OCI-LY3 (cell line): ENCODE measurements at regions not wholly inside any gene's neighbourhood (a gene's known extent, or its start where the extent isn't known, plus 50 kb on each side); places are given as distances from the start of the nearest gene placed in this dataset.

Source experiments
- H2AFZ ChIP-seq: fragments of 200-600, 300-600 bp; shearing (Covaris generic); 2 replicates; pipeline ENCODE4 v1.6.0; 2014; ENCODE audit warnings: antibody characterized with exemption, low read depth, low read length
- H3K27ac ChIP-seq: fragments of 200-600, 300-600 bp; sonication (generic); 2 replicates; pipeline ENCODE4 v1.5.1; 2014; ENCODE audit warnings: mild to moderate bottlenecking, low read length, moderate library complexity, mixed read lengths
- H3K27me3 ChIP-seq: fragments of 200-600, 300-600 bp; sonication (generic); 2 replicates; pipeline ENCODE4 v1.6.1; 2014; ENCODE audit warnings: low read depth, low read length, mixed read lengths
- H3K36me3 ChIP-seq: fragments of 200-600, 300-600 bp; sonication (generic); replicated peaks from 2 replicates; pipeline ENCODE3; 2014; ENCODE audit warnings: low read depth, low read length, mixed read lengths
- H3K4me1 ChIP-seq: fragments of 300-600, 200-600 bp; sonication (generic); 2 replicates; pipeline ENCODE4 v1.6.1; 2014; ENCODE audit warnings: low read length, mixed read lengths
- H3K4me2 ChIP-seq: fragments of 200-600, 300-600 bp; sonication (generic); 2 replicates; pipeline ENCODE4 v1.6.1; 2014; ENCODE audit warnings: low read length, mixed read lengths
- H3K4me3 ChIP-seq: fragments of 300-600, 200-600 bp; sonication (generic); 2 replicates; pipeline ENCODE4 v1.5.1; 2014; ENCODE audit warnings: antibody characterized with exemption, mild to moderate bottlenecking, low read length, moderate library complexity
- H3K79me2 ChIP-seq: fragments of 300-600, 200-600 bp; shearing (Covaris generic); 2 replicates; pipeline ENCODE4 v1.6.1; 2014; ENCODE audit warnings: mild to moderate bottlenecking, low read length, mixed read lengths
- H3K9ac ChIP-seq: fragments of 300-600, 200-600 bp; shearing (Covaris generic); 2 replicates; pipeline ENCODE4 v1.6.0; 2014; ENCODE audit warnings: mild to moderate bottlenecking, low read length, moderate library complexity
- H3K9me3 ChIP-seq: fragments of 200-600, 300-600 bp; shearing (Covaris generic); 2 replicates; pipeline ENCODE4 v1.6.1; 2014; ENCODE audit warnings: low read length, mixed read lengths; ENCODE audit not compliant: insufficient read depth
- H4K20me1 ChIP-seq: fragments of 200-600, 300-600 bp; sonication (generic); 2 replicates; pipeline ENCODE4 v1.6.1; 2016; ENCODE audit warnings: low read length, mixed read lengths; ENCODE audit not compliant: insufficient read depth
- EZH2phosphoT487 ChIP-seq: fragments of 200-600 bp; shearing (Covaris generic); IDR thresholded peaks from 2 replicates; pipeline ENCODE4 v1.6.1; 2018; ENCODE audit warnings: antibody characterized with exemption, mixed run types, low read depth
- TF ChIP-seq, protein P1 (sequence below): fragments of 200-600, 300-600 bp; sonication (generic); IDR thresholded peaks from 2 replicates; pipeline ENCODE4 v1.5.1; 2014; ENCODE audit warnings: antibody characterized with exemption, low read length, low read depth

DNA sequence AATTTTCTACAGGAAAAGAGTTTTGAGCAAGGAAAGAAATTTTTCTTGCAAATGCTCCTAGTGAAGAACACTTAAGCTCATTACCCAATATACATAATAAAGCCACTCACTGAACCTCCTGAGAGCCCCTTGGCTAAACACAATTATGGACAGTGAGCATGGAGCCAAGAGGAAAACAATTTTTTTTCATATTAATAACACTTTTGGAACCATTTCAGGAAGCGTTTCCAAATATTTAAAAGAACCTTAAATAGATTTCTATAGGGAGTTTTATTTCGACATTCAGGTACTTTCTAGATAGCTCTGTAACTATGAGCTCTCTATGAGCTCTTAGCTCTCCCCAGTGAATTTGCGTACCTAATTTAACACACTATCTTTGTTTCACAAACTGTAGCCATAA, 581.1 kb downstream of the ZNF385D start:
- Histone ChIP-seq H3K27ac (no peak overlapping the region), H3K4me3 (no peak overlapping the region), H3K36me3 (no peaks in the 10 kb centered on the region), H2AFZ (no peak overlapping the region), H3K4me2 (no peak overlapping the region), H3K79me2 (no peaks in the 10 kb centered on the region), H3K9me3 (no peaks in the 10 kb centered on the region), H3K27me3 (no peaks in the 10 kb centered on the region), H3K4me1 (no peaks in the 10 kb centered on the region), H4K20me1 (no peaks in the 10 kb centered on the region), H3K9ac (no peak overlapping the region)
- TF ChIP-seq EZH2phosphoT487: no peak
- TF ChIP-seq, protein P1, sequence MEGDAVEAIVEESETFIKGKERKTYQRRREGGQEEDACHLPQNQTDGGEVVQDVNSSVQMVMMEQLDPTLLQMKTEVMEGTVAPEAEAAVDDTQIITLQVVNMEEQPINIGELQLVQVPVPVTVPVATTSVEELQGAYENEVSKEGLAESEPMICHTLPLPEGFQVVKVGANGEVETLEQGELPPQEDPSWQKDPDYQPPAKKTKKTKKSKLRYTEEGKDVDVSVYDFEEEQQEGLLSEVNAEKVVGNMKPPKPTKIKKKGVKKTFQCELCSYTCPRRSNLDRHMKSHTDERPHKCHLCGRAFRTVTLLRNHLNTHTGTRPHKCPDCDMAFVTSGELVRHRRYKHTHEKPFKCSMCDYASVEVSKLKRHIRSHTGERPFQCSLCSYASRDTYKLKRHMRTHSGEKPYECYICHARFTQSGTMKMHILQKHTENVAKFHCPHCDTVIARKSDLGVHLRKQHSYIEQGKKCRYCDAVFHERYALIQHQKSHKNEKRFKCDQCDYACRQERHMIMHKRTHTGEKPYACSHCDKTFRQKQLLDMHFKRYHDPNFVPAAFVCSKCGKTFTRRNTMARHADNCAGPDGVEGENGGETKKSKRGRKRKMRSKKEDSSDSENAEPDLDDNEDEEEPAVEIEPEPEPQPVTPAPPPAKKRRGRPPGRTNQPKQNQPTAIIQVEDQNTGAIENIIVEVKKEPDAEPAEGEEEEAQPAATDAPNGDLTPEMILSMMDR: no peak

DNA sequence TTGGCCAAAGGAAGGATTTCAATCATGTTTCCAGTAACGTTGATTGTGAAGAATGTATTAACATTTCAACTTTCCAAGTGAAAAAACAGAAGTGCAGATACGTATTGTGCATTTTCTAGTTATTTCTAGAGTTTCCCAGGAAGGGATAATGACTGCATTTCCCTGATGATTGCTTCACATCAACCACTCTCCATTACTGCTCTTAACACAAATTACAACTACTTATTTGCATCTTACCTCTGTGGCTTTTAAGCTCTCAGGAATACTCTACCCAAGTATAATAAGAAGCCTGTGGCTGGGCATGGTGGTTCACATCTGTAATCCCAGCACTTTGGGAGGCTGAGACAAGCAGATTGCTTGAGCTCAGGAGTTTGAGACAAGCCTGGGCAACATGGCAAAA, 582.5 kb downstream of the ZNF385D start:
- Histone ChIP-seq H2AFZ (no peak overlapping the region), H3K27me3 (no peaks in the 10 kb centered on the region), H3K9ac (no peak overlapping the region), H3K9me3 (no peaks in the 10 kb centered on the region), H3K36me3 (no peaks in the 10 kb centered on the region), H3K27ac (no peak overlapping the region), H4K20me1 (no peaks in the 10 kb centered on the region), H3K4me2 (no peak overlapping the region), H3K79me2 (no peaks in the 10 kb centered on the region), H3K4me3 (no peak overlapping the region), H3K4me1 (no peaks in the 10 kb centered on the region)
- no peak for TF ChIP-seq EZH2phosphoT487
- TF ChIP-seq, protein P1: no peak

DNA sequence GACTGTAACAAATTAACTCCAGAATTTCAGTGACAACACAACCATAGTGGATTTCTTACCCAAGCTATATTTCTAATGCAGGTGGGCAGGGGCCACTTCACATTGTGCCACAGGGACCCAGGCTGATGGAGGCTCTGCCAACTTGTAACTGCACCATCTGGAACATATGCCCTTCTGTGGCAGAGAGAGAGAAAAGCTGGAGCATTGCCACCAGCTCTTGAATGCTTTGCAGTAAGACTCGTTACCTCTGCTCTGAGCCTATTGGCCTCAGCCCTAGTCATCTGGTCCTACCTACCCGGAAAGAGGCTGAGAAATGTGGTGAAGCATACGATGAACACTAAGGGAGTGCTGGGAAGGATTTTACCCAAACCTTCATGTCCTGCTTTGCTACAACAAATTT, 587.1 kb downstream of the ZNF385D start:
- no peaks in the 10 kb centered on the region for H3K9me3 ChIP-seq
- H3K27me3 ChIP-seq: no peaks in the 10 kb centered on the region
- H3K4me1 ChIP-seq: no peaks in the 10 kb centered on the region
- no peaks in the 10 kb centered on the region for H4K20me1 ChIP-seq
- H3K4me2 ChIP-seq: no peak overlapping the region
- H3K4me3 ChIP-seq: no peak overlapping the region
- H3K9ac ChIP-seq: no peak overlapping the region
- no peaks in the 10 kb centered on the region for H3K36me3 ChIP-seq
- H3K79me2 ChIP-seq: no peaks in the 10 kb centered on the region
- TF ChIP-seq EZH2phosphoT487: no peak
- TF ChIP-seq, protein P1: no peak
- no peak overlapping the region for H2AFZ ChIP-seq
- H3K27ac ChIP-seq: no peak overlapping the region

DNA sequence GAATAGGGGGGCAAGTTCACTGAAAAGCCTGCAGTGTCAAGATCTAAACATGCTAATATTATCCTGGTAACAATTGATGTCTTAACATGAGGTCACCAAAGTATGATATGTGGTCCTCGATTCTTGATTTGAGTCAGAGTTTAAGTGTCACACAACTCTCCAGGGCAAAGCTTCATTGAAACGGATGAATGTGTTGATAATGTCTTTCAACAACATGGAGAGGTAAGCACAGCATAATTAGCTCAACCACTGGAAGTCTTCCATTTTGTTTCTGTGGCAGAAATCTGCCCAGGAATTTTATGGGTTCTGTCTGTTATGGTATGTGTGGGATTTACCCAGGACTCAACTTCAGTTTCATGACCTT, 591.5 kb downstream of the ZNF385D start:
- H3K4me1 ChIP-seq: no peaks in the 10 kb centered on the region
- H3K9me3 ChIP-seq: no peaks in the 10 kb centered on the region
- no peak overlapping the region for H3K27ac ChIP-seq
- H3K27me3 ChIP-seq: no peaks in the 10 kb centered on the region
- H3K36me3 ChIP-seq: no peaks in the 10 kb centered on the region
- H3K9ac ChIP-seq: no peak overlapping the region
- no peak overlapping the region for H2AFZ ChIP-seq
- TF ChIP-seq EZH2phosphoT487: no peak
- TF ChIP-seq, protein P1: no peak
- no peak overlapping the region for H3K4me3 ChIP-seq
- no peaks in the 10 kb centered on the region for H3K79me2 ChIP-seq
- no peaks in the 10 kb centered on the region for H4K20me1 ChIP-seq
- H3K4me2 ChIP-seq: no peak overlapping the region
